NCI-H1694 (cell line): ENCODE measurements at regions not wholly inside any gene's neighbourhood (a gene's known extent, or its start where the extent isn't known, plus 50 kb on each side); places are given as distances from the start of the nearest gene placed in this dataset.
"Not testable (repeated sequence)": the region's sequence is repeated elsewhere in the genome, so short reads cannot be mapped to it uniquely, and the experiment has no call there.

Experiments
- DNase-seq: peaks from one replicate; lab custom pipeline; 2025; lab: John Stamatoyannopoulos, UW

DNA sequence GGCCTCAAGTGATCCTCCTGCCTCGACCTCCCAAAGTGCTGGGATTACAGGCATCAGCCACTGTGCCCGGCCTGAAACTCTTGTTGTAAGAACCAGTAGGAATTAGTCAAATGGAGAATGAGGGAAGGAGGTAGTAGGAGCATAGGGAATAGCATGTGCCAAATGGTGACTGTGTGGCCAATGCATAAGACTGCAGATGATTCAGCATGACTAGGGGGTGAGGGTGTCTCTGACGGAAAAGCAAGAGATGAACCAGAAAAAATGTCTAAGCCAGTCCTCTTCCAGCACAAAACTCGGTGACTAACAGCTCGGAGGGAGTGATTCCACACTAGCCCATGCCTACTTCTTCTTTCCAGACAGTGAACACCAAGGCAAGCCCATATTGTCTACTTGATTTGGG, 58.2 kb upstream of the DUSP21 start:
- no peak for DNase-seq

DNA sequence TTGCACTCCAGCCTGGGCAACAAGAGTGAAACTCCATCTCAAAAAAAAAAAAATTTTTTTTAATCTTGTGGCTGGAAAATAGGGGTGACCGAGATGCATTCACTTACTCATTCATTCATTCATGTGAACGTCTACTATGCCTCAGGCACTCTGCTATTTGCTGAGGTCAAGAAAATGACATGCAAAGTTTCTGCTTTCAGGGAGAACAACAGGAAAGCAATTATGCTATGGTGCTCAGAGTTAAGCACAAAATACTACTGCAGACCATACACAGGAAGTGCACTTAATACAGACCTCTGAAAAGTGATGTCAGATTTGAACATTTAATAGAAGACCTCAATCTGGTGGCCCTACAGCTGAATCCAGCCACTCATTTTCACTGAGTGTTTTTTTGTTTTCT, 59.6 kb upstream of the DUSP21 start:
- DNase-seq: no peak

DNA sequence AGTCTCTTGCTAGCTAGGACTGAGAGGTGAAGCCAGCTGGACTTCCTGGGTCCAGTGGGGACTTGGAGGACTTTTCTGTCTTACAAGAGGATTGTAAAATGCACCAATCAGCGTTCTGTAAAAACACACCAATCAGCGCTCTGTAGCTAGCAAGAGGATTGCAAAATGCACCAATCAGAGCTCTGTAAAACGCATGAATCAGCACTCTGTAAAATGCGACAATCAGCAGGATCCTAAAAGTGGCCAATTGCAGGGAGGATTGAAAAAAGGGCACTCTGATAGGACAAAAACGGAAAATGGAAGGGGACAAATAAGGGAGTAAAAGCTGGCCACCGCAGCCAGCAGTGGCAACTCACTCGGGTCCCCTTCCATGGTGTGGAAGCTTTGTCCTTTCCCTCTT, 65.6 kb upstream of the DUSP21 start:
- no peak for DNase-seq

DNA sequence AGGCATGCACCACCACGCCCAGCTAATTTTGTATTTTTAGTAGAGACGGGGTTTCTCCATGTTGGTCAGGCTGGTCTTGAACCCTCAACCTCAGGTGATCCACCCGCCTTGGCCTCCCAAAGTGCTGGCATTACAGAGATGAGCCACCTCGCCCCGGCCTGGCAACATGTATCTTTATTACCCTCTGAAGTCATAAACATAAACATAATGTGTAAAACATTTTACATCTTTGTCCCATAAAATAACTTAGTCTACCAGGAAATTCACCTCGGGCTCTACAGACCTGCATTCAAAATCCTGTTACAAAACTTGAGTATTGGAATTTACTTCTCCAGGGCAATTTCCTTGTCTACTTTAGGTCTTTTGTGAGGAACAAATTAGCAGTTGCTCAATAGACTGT, 68.1 kb upstream of the DUSP21 start:
- DNase-seq: no peak

DNA sequence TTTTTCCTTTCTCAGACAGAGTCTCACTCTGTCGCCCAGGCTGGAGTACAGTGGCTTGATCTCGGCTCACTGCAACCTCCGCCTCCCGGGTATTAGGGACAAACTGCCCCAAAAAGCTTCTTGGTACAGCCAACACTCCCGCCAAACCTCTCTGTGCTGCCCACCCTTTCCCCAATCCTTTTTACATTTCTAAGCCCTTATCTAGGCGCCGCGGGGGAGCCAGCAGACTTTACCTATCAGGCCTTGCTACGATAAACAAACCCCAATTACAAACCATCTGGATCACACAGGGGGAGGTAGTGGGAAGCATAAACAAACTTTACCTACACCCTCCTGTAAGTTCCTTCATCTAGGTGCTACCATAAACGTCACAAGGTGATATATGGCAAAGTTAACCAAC, 69.8 kb upstream of the DUSP21 start:
- not testable (repeated sequence) for DNase-seq

- no peak for DNase-seq
Measured at GRCh38 chrX:44770121-44770520, 73.7 kb upstream of the DUSP21 start.

- no peak for DNase-seq
Measured at GRCh38 chrX:44767308-44767707, 76.5 kb upstream of the DUSP21 start.

GRCh38 chrX:44765556-44765955, 78.3 kb upstream of the DUSP21 start:
- no peak for DNase-seq

- no peak for DNase-seq
Measured at GRCh38 chrX:44747969-44748368, 95.9 kb upstream of the DUSP21 start.

DNA sequence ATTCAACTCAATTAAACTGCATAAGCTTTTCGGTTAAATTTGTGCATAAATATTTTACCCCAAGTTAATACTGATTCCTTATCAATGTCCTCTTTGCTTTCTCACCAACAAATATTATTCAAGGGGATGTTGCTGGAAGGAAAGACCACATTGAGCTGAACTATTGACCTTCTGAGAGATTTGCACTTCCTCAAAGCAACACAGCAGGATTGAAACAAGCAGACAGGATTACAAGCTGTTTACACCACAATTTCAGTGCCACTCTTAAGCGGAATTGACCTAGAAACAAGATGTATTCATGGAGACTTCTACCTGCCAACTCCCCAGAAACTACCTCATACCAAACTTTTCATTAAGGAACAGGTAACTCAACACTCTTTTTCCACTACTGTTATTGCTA, 96.5 kb upstream of the DUSP21 start:
- no peak for DNase-seq

- DNase-seq: no peak
Measured at GRCh38 chrX:44744799-44745198, 99.0 kb upstream of the DUSP21 start.

GRCh38 chrX:44742480-44743155, 101.2 kb upstream of the DUSP21 start:
- DNase-seq: no peak

GRCh38 chrX:44741859-44742258, 102.0 kb upstream of the DUSP21 start:
- not testable (repeated sequence) for DNase-seq

- not testable (repeated sequence) for DNase-seq
Measured at GRCh38 chrX:44741458-44741857, 102.4 kb upstream of the DUSP21 start.

GRCh38 chrX:44735498-44735897, 108.3 kb upstream of the DUSP21 start:
- no peak for DNase-seq

GRCh38 chrX:44733931-44734330, 109.9 kb upstream of the DUSP21 start:
- DNase-seq: no peak

GRCh38 chrX:44731160-44731559, 112.7 kb upstream of the DUSP21 start:
- no peak for DNase-seq

- no peak for DNase-seq
Measured at GRCh38 chrX:44723426-44723825, 120.4 kb upstream of the DUSP21 start.

DNA sequence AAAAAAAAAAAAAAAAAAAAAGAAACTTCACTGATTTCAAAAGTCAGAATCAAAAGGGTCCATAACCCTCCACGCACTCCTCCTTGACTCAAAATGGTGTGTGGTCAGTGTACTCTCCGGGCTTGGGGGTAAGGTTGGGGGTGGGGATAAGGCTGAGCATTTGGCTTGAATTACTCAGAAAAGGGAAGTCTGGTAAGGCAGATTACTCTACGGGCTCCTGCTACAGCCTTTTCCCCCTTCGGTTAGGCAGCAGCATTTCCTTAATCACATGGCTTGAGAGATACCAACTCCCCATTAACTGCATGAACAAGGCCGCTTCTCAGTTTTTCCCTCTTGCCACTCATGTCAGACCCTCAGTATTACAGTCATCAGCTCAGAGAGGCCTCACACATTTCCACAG, 135.4 kb upstream of the DUSP21 start:
- DNase-seq: no peak

DNA sequence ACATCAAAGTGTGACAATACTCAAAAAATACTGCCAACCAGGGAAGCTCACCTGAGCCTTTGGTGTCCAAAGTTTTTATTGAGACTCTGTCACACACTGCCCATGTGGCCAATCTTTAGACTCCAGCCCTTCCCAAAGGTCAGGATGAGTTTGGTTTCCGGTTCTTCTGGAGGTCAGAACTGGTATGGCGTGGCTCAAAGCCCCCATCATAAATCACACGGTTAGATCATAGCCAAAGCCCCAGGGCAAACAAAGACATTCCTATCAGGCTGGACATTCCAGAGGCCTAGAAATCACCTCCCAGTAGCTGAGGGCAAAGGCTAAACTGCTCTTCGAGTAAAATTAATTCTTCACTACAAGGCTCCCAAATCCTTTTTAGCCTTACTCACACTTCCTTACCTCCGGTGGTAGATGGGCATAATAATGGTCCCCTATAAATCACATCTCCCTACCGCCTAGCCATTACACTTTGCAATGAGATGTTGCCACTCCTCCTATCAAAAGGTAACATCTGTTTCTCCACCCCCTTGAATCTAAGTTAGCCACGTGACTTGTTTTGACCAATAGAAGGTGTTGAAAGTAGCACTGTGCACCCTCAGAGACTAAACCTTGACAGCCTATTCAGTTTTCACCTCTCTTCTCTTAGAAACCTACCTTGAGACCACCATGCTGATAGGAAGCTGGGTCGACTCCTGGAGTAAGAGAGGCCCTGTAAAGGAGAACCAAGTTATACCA, 137.8 kb upstream of the DUSP21 start:
- no peak for DNase-seq

- DNase-seq: no peak
Measured at GRCh38 chrX:44698357-44698756, 145.5 kb upstream of the DUSP21 start.

GRCh38 chrX:44693255-44693654, 150.6 kb upstream of the DUSP21 start:
- DNase-seq: no peak

- DNase-seq: no peak
Measured at GRCh38 chrX:44690129-44690528, 147.5 kb upstream of the FUNDC1 start.
